HepG2 (cell line): ENCODE measurements at regions not wholly inside any gene's neighbourhood (a gene's known extent, or its start where the extent isn't known, plus 50 kb on each side); places are given as distances from the start of the nearest gene placed in this dataset.
A peak's percentile ranks its signal among the peaks of the same experiment; 100 is the strongest.

ENCODE experiments used
- ASH2L ChIP-seq: fragments of 300-600, 200-600 bp; sonication (generic); IDR thresholded peaks from 2 replicates; pipeline ENCODE4 v1.7.0; 2017; ENCODE audit warnings: low read depth, mild to moderate bottlenecking, moderate library complexity, mixed read lengths, low read length; ENCODE audit not compliant: insufficient read length
- CCDC6 ChIP-seq: sonication (generic); formaldehyde crosslinking; IDR thresholded peaks from 2 replicates; pipeline ENCODE4 v1.8.1; 2022; ENCODE audit warnings: mild to moderate bottlenecking, missing genetic modification reagents, moderate library complexity
- DNMT3B ChIP-seq: conservative IDR thresholded peaks from 2 replicates; pipeline ENCODE4 v1.6.1; 2016; ENCODE audit warnings: missing biosample characterization, control low read depth
- FOXP1 ChIP-seq, 2 experiments: fragments of 450-650 bp in 1 of 2; IDR thresholded peaks; 2 replicates each; pipeline ENCODE4 v1.6.1; 2017 to 2018; ENCODE audit warnings: antibody characterized with exemption in 1 of 2
- KAT7 ChIP-seq: IDR thresholded peaks from 2 replicates; pipeline ENCODE4 v1.6.1; 2018; ENCODE audit warnings: borderline replicate concordance, missing compliant biosample characterization
- MIER2 ChIP-seq: IDR thresholded peaks from 2 replicates; pipeline ENCODE4 v1.6.1; 2016; ENCODE audit warnings: missing biosample characterization, missing genetic modification reagents
- NCOR1 ChIP-seq: fragments of 200-600 bp; sonication (generic); IDR thresholded peaks from 2 replicates; pipeline ENCODE4 v1.7.0; 2017; ENCODE audit warnings: antibody characterized with exemption, low read length, borderline replicate concordance
- PHF20 ChIP-seq: sonication (generic); formaldehyde crosslinking; IDR thresholded peaks from 2 replicates; pipeline ENCODE4 v1.5.0; 2020; ENCODE audit warnings: mild to moderate bottlenecking, missing genetic modification reagents
- PHF21A ChIP-seq: sonication (generic); formaldehyde crosslinking; IDR thresholded peaks from 2 replicates; pipeline ENCODE4 v1.5.0; 2020; ENCODE audit warnings: mild to moderate bottlenecking, missing genetic modification reagents
- RBFOX2 ChIP-seq: fragments of 200-400 bp; formaldehyde crosslinking; IDR thresholded peaks from 2 replicates; pipeline ENCODE4 v1.6.1; 2017; ENCODE audit warnings: low read depth, mild to moderate bottlenecking, low read length
- REL ChIP-seq: sonication (generic); formaldehyde crosslinking; conservative IDR thresholded peaks from 2 replicates; pipeline ENCODE4 v1.8.0; 2022; ENCODE audit warnings: mild to moderate bottlenecking, missing genetic modification reagents, moderate library complexity
- RELA ChIP-seq: sonication (generic); formaldehyde crosslinking; IDR thresholded peaks from 2 replicates; pipeline ENCODE4 v1.4.0; 2020; ENCODE audit warnings: missing genetic modification reagents
- SAFB2 ChIP-seq: sonication (generic); formaldehyde crosslinking; IDR thresholded peaks from 2 replicates; pipeline ENCODE4 v1.5.1; 2020; ENCODE audit warnings: missing genetic modification reagents, low read depth, mild to moderate bottlenecking, borderline replicate concordance
- TBX3 ChIP-seq: fragments of 450-650 bp; IDR thresholded peaks from 2 replicates; pipeline ENCODE4 v1.6.1; 2017; ENCODE audit warnings: antibody characterized with exemption, mild to moderate bottlenecking, inconsistent platforms, borderline replicate concordance
- ZFP1 ChIP-seq: IDR thresholded peaks from 2 replicates; pipeline ENCODE4 v1.6.1; 2016
- TF ChIP-seq, protein P1 (sequence below): sonication (generic); formaldehyde crosslinking; IDR thresholded peaks from 2 replicates; pipeline ENCODE4 v1.5.1; 2020; ENCODE audit warnings: missing genetic modification reagents, mild to moderate bottlenecking, borderline replicate concordance
- TF ChIP-seq, protein P2 (sequence below): IDR thresholded peaks from 2 replicates; pipeline ENCODE4 v1.6.1; 2016; ENCODE audit warnings: low read depth, missing genetic modification reagents, missing compliant biosample characterization
- TF ChIP-seq, protein P3 (sequence below): sonication (generic); formaldehyde crosslinking; IDR thresholded peaks from 2 replicates; pipeline ENCODE4 v1.8.0; 2023; ENCODE audit warnings: mild to moderate bottlenecking, missing genetic modification reagents
- TF ChIP-seq, protein P4 (sequence below): sonication (generic); formaldehyde crosslinking; conservative IDR thresholded peaks from 2 replicates; pipeline ENCODE4 v1.4.0; 2020; ENCODE audit warnings: mild to moderate bottlenecking, missing genetic modification reagents, moderate library complexity

DNA sequence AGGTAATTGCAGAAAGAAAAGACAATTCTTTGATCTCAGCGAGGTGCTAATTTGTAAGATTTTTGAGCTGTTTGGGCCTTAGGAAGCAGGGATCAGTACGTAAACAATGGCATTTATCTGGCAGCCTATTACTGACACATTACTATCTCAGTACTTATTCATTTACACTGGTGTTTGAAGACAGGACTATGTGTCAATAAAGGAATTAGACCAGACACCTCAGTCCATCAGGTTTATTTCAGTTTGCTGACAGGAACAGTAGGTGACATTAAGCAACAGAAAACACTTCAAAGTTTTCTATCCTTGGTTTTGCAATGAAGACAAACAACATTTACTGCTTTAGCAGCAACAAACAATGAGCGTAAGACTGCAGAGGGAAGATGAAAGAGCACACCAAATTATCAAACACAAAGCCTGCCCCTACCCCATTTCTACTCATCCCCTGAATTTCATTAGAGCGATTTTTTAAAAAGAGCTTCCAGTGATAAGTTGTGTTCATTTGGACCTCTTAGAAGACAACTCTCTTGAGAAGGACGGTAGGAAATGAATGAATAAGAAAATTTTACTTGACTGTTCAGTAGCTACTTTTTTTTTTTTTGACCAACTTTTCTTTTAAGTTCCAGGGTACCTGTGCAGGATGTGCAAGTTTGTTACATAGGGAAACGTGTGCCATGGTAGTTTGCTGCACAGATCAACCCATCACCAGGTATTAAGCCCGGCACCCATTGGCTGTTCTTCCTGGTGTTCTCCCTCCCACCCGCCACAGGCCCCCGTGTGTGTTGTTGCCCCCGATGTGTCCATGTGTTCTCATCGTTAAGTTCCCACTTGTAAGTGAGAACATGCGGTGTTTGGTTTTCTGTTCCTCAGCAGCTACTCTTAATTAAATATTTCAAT is 138.8 kb downstream of the DKK1 start (continued):
- TF ChIP-seq REL (CRISPR knock-in tag) (no peak), ZFP1 (CRISPR knock-in tag) (no peak), NCOR1 (peak; percentile 28; the same call in 1 of the 2 replicates), RBFOX2 (no peak), FOXP1 (IDR thresholded peaks at IDR 0.05) (peak; percentile 83), FOXP1 (CRISPR knock-in tag; IDR thresholded peaks at IDR 0.05) (peak; percentile 99), RELA (CRISPR knock-in tag) (no peak), PHF21A (CRISPR knock-in tag) (peak; percentile 42; the same call in 1 of the 2 replicates), SAFB2 (CRISPR knock-in tag) (no peak), CCDC6 (CRISPR knock-in tag) (no peak), MIER2 (0 out of 2 replicates have a peak, but pooled peaks have one; percentile 17), KAT7 (CRISPR knock-in tag) (no peak; the same call in 1 of the 2 replicates), DNMT3B (CRISPR knock-in tag) (peak; percentile 71; the same call in 1 of the 2 replicates), PHF20 (CRISPR knock-in tag) (no peak), TBX3 (peak; percentile 99), ASH2L (no peak)
- TF ChIP-seq, protein P1, sequence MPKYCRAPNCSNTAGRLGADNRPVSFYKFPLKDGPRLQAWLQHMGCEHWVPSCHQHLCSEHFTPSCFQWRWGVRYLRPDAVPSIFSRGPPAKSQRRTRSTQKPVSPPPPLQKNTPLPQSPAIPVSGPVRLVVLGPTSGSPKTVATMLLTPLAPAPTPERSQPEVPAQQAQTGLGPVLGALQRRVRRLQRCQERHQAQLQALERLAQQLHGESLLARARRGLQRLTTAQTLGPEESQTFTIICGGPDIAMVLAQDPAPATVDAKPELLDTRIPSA (CRISPR knock-in tag): no peak
- TF ChIP-seq, protein P2, sequence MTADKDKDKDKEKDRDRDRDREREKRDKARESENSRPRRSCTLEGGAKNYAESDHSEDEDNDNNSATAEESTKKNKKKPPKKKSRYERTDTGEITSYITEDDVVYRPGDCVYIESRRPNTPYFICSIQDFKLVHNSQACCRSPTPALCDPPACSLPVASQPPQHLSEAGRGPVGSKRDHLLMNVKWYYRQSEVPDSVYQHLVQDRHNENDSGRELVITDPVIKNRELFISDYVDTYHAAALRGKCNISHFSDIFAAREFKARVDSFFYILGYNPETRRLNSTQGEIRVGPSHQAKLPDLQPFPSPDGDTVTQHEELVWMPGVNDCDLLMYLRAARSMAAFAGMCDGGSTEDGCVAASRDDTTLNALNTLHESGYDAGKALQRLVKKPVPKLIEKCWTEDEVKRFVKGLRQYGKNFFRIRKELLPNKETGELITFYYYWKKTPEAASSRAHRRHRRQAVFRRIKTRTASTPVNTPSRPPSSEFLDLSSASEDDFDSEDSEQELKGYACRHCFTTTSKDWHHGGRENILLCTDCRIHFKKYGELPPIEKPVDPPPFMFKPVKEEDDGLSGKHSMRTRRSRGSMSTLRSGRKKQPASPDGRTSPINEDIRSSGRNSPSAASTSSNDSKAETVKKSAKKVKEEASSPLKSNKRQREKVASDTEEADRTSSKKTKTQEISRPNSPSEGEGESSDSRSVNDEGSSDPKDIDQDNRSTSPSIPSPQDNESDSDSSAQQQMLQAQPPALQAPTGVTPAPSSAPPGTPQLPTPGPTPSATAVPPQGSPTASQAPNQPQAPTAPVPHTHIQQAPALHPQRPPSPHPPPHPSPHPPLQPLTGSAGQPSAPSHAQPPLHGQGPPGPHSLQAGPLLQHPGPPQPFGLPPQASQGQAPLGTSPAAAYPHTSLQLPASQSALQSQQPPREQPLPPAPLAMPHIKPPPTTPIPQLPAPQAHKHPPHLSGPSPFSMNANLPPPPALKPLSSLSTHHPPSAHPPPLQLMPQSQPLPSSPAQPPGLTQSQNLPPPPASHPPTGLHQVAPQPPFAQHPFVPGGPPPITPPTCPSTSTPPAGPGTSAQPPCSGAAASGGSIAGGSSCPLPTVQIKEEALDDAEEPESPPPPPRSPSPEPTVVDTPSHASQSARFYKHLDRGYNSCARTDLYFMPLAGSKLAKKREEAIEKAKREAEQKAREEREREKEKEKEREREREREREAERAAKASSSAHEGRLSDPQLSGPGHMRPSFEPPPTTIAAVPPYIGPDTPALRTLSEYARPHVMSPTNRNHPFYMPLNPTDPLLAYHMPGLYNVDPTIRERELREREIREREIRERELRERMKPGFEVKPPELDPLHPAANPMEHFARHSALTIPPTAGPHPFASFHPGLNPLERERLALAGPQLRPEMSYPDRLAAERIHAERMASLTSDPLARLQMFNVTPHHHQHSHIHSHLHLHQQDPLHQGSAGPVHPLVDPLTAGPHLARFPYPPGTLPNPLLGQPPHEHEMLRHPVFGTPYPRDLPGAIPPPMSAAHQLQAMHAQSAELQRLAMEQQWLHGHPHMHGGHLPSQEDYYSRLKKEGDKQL (CRISPR knock-in tag): peak; percentile 88
- TF ChIP-seq, protein P3, sequence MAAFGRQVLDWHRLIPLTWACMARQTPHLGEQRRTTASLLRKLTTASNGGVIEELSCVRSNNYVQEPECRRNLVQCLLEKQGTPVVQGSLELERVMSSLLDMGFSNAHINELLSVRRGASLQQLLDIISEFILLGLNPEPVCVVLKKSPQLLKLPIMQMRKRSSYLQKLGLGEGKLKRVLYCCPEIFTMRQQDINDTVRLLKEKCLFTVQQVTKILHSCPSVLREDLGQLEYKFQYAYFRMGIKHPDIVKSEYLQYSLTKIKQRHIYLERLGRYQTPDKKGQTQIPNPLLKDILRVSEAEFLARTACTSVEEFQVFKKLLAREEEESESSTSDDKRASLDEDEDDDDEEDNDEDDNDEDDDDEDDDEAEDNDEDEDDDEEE: no peak
- TF ChIP-seq, protein P4, sequence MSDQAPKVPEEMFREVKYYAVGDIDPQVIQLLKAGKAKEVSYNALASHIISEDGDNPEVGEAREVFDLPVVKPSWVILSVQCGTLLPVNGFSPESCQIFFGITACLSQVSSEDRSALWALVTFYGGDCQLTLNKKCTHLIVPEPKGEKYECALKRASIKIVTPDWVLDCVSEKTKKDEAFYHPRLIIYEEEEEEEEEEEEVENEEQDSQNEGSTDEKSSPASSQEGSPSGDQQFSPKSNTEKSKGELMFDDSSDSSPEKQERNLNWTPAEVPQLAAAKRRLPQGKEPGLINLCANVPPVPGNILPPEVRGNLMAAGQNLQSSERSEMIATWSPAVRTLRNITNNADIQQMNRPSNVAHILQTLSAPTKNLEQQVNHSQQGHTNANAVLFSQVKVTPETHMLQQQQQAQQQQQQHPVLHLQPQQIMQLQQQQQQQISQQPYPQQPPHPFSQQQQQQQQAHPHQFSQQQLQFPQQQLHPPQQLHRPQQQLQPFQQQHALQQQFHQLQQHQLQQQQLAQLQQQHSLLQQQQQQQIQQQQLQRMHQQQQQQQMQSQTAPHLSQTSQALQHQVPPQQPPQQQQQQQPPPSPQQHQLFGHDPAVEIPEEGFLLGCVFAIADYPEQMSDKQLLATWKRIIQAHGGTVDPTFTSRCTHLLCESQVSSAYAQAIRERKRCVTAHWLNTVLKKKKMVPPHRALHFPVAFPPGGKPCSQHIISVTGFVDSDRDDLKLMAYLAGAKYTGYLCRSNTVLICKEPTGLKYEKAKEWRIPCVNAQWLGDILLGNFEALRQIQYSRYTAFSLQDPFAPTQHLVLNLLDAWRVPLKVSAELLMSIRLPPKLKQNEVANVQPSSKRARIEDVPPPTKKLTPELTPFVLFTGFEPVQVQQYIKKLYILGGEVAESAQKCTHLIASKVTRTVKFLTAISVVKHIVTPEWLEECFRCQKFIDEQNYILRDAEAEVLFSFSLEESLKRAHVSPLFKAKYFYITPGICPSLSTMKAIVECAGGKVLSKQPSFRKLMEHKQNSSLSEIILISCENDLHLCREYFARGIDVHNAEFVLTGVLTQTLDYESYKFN (CRISPR knock-in tag): peak; percentile 81
